Ishikawa (cell line): ENCODE measurements at regions not wholly inside any gene's neighbourhood (a gene's known extent, or its start where the extent isn't known, plus 50 kb on each side); places are given as distances from the start of the nearest gene placed in this dataset.

Source experiments
- CEBPB ChIP-seq: IDR thresholded peaks from 2 replicates; pipeline ENCODE4 v1.6.1; 2012
- RAD21 ChIP-seq: IDR thresholded peaks from 2 replicates; pipeline ENCODE4 v1.6.1; 2012; ENCODE audit warnings: low read depth
- TAF1 ChIP-seq: IDR thresholded peaks from 2 replicates; pipeline ENCODE4 v1.6.1; 2012; ENCODE audit warnings: low read depth, mild to moderate bottlenecking
- TCF12 ChIP-seq: IDR thresholded peaks from 2 replicates; pipeline ENCODE4 v1.6.1; 2012; ENCODE audit warnings: low read depth
- TEAD4 ChIP-seq: IDR thresholded peaks from 2 replicates; pipeline ENCODE4 v1.6.1; 2012

- TF ChIP-seq TCF12, result no peak
- TF ChIP-seq TEAD4, result no peak
- TF ChIP-seq TAF1, result no peak
- no peak for TF ChIP-seq RAD21
- TF ChIP-seq CEBPB, result no peak
Measured at GRCh38 chr2:53379547-53379946, 388.1 kb upstream of the CHAC2 start.
